ENCODE measurements at regions not wholly inside any gene's neighbourhood (a gene's known extent, or its start where the extent isn't known, plus 50 kb on each side); places are given as distances from the start of the nearest gene placed in this dataset.

- TF ChIP-seq CTCF (IDR thresholded peaks at IDR 0.05) (no peak), POLR2A (IDR thresholded peaks at IDR 0.05) (no peak)
These were observed 210.1 kb upstream of the KCTD7 start for GRCh38 chr7:66418537-66418936.

Data from right lobe of liver (tissue), 4 donors.